NCI-H146 treated with DMSO at 0.1 percent for 48 hours (cell line): ENCODE measurements at regions not wholly inside any gene's neighbourhood (a gene's known extent, or its start where the extent isn't known, plus 50 kb on each side); places are given as distances from the start of the nearest gene placed in this dataset.

Experiments used
- DNase-seq: peaks from one replicate; lab custom pipeline; 2025; ENCODE audit not compliant: unreplicated experiment; lab: John Stamatoyannopoulos, UW

DNA sequence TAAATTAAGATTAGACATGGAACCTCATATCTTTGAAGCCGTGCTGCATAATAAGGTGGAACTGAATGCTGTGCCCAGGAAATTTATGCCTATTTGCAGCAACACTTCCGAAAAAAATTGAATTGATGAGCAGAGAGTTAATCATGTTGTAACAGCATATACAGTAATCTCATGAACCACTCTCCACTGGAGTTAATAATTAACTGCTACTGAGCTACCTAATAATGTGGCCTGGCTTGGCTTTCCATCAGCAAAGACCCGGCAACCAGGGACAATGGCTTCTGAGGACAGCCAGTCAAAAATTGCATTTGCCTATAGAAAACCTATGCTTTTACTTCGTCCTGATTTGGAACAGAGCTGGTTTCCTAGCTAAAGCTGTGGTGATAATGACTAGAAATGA, 63.8 kb upstream of the GATB start:
- no peak for DNase-seq

DNA sequence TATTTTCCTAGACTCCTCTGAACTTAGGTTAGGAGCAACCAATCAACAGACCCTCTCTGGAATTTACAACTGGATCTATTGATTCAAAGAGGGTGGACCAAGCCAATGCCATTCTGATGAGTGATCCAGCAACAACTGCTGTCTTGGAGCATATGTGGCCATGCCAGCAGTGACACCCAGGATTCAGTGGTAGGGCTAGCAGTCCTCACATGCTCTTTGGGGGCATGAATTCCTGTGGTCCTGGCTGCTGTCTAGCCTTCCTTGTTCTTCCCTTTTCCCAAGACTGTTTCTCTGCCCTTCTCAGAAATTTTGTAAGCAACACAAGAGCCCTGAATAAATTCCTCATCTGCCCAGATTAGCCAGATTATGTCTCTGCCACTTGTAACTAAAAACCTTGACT, 61.5 kb upstream of the GATB start:
- DNase-seq: no peak

DNA sequence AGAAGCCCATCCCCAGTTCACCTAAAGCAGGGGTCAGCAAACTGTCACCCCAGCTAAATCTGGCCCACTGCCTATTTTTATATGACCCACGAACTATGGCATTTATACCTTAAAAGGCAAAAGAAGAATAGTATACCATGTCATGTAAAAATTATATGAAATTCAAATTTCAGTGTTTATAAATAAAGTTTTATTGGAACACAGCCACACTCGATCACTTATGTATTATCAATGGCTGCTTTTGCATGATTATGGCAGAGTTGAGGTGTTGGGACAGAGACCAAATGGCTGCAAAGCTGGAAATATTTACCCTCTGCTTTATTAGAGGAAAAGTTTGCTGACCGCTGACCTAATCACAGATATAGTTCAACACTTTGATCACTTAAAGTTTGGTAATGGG, 59.2 kb upstream of the GATB start:
- no peak for DNase-seq

DNA sequence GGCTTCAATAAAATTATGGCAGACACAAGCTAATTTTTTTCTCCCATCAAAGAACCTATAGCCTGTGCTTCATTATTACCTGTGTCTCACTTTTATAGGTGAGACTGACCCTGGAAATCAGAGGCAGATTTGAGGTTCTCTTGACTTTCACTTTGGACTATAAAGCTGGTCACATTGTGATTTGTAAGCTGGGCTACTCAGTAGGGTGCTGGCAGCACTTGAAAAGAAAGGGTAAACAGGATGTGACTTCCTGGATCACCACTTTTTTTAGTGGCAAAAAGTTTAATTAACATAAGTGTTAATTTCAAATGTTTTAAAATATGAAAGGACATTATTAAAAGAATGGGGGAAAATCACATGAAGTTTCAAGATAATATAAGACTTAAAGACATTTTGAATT, 50.6 kb upstream of the GATB start:
- DNase-seq: no peak
